Activated T-cell treated with anti-CD3 and anti-CD28 coated beads, Interleukin-2, amount 50 U/mL, for 48 hours (primary cell): ENCODE measurements at regions not wholly inside any gene's neighbourhood (a gene's known extent, or its start where the extent isn't known, plus 50 kb on each side); places are given as distances from the start of the nearest gene placed in this dataset.

Experiments
- DNase-seq, 2 experiments: peaks; one replicate each; pipeline ENCODE4 v3.0.0-alpha.2; 2020

- no peak for DNase-seq
Observed at GRCh38 chr11:70522593-70523311, 124.4 kb downstream of the CTTN start.

- no peak for DNase-seq
Observed at GRCh38 chr11:70523384-70524095, 125.2 kb downstream of the CTTN start.

GRCh38 chr11:70524096-70524922 is 126.0 kb downstream of the CTTN start:
- DNase-seq, result no peak

- DNase-seq, result no peak
Observed at GRCh38 chr11:70525006-70525405, 126.7 kb downstream of the CTTN start.

- no peak for DNase-seq
Observed at GRCh38 chr11:70525466-70525865, 127.1 kb downstream of the CTTN start.

- no peak for DNase-seq
Observed at GRCh38 chr11:70526116-70527045, 128.1 kb downstream of the CTTN start.

- DNase-seq, result no peak
Observed at GRCh38 chr11:70527046-70527395, 128.7 kb downstream of the CTTN start.

- DNase-seq, result no peak
Observed at GRCh38 chr11:70527429-70528045, 129.2 kb downstream of the CTTN start.

- no peak for DNase-seq
Observed at GRCh38 chr11:70528046-70528793, 129.9 kb downstream of the CTTN start.

GRCh38 chr11:70528794-70529580 is 130.7 kb downstream of the CTTN start:
- no peak for DNase-seq

GRCh38 chr11:70530010-70530409 is 131.7 kb downstream of the CTTN start:
- DNase-seq, result no peak

GRCh38 chr11:70530629-70531185 is 132.4 kb downstream of the CTTN start:
- DNase-seq, result no peak

- DNase-seq, result no peak
Observed at GRCh38 chr11:70531281-70532065, 133.1 kb downstream of the CTTN start.

- no peak for DNase-seq
Observed at GRCh38 chr11:70532066-70532440, 133.7 kb downstream of the CTTN start.

- no peak for DNase-seq
Observed at GRCh38 chr11:70532731-70533130, 134.4 kb downstream of the CTTN start.

- no peak for DNase-seq
Observed at GRCh38 chr11:70535191-70535971, 137.1 kb downstream of the CTTN start.

GRCh38 chr11:70536051-70536877 is 137.9 kb downstream of the CTTN start:
- DNase-seq, result no peak
